ENCODE measurements at regions not wholly inside any gene's neighbourhood (a gene's known extent, or its start where the extent isn't known, plus 50 kb on each side); places are given as distances from the start of the nearest gene placed in this dataset.

GRCh38 chr16:17940584-17941364 is 395.8 kb downstream of the NPIPA8 start:
- H3K4me1 ChIP-seq: no peaks in the 10 kb centered on the region
- TF ChIP-seq POLR2AphosphoS5 (IDR thresholded peaks at IDR 0.05) (no peak), EP300 (IDR thresholded peaks at IDR 0.05) (no peak), POLR2A (IDR thresholded peaks at IDR 0.05) (no peak)
- TF ChIP-seq, protein P1, sequence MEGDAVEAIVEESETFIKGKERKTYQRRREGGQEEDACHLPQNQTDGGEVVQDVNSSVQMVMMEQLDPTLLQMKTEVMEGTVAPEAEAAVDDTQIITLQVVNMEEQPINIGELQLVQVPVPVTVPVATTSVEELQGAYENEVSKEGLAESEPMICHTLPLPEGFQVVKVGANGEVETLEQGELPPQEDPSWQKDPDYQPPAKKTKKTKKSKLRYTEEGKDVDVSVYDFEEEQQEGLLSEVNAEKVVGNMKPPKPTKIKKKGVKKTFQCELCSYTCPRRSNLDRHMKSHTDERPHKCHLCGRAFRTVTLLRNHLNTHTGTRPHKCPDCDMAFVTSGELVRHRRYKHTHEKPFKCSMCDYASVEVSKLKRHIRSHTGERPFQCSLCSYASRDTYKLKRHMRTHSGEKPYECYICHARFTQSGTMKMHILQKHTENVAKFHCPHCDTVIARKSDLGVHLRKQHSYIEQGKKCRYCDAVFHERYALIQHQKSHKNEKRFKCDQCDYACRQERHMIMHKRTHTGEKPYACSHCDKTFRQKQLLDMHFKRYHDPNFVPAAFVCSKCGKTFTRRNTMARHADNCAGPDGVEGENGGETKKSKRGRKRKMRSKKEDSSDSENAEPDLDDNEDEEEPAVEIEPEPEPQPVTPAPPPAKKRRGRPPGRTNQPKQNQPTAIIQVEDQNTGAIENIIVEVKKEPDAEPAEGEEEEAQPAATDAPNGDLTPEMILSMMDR (IDR thresholded peaks at IDR 0.05): no peak
- H3K4me3 ChIP-seq: no peak overlapping the region
- no peak overlapping the region for H3K27ac ChIP-seq
- H3K36me3 ChIP-seq: no peaks in the 10 kb centered on the region
- WGBS, 2 donors (ENCODE audit: low coverage in 1 of 2): 49 to 73% methylated on average over 8 of the region's 8 CpGs
- H3K9me3 ChIP-seq: no peaks in the 10 kb centered on the region
- no peak for ATAC-seq
- peaks cover 34% of the 10 kb centered on the region for H3K27me3 ChIP-seq

DNA sequence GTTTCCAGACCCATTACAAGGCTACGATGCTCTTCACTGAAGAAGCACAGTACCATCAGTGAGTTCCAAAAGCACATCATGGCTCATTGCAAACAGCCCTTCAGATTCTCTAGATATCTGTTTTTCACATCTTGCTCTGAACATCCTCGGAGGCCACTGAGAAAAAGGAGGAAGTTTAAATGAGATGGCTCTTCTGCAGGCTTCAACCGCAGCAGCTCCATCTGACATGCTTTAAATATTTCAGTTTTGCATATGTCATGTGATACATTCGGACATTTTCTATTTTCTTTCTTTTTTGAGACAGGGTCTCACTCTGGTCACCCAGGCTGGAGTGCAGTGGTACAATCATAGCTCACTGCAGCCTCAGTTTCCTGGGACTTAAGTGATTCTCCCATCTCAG is 396.8 kb downstream of the NPIPA8 start:
- no peaks in the 10 kb centered on the region for H3K36me3 ChIP-seq
- no peaks in the 10 kb centered on the region for H3K9me3 ChIP-seq
- peaks cover 26% of the 10 kb centered on the region for H3K27me3 ChIP-seq
- no peak overlapping the region for H3K4me3 ChIP-seq
- 82 to 87% methylated on average over 4 of the region's 4 CpGs for WGBS, 2 donors (ENCODE audit: low coverage in 1 of 2)
- TF ChIP-seq POLR2AphosphoS5 (IDR thresholded peaks at IDR 0.05) (no peak), EP300 (IDR thresholded peaks at IDR 0.05) (no peak), POLR2A (IDR thresholded peaks at IDR 0.05) (no peak)
- TF ChIP-seq, protein P1 (IDR thresholded peaks at IDR 0.05): no peak
- no peak overlapping the region for H3K27ac ChIP-seq
- no peaks in the 10 kb centered on the region for H3K4me1 ChIP-seq
- ATAC-seq: no peak

DNA sequence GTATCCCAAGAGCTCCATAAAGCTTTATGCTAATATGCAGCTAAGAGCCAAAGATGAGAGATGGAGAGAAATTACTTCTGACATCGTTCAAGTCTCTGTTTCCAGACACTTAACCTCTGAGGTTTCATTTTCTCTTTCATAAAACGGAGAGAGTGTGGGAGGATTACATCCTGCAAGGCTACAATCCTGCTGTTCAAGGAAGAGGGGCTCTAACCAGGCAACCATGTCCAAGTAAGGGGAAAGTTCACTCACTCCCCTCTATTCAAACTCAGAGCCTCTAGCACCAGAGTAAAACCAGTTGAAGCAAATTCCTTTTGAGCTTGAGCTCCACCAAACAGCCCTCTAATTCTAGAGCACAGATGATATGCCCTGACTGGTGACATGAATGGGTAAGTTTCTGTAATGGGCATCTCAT is 397.4 kb downstream of the NPIPA8 start:
- no peaks in the 10 kb centered on the region for H3K4me1 ChIP-seq
- no peaks in the 10 kb centered on the region for H3K36me3 ChIP-seq
- no peak for ATAC-seq
- TF ChIP-seq, protein P1 (IDR thresholded peaks at IDR 0.05): no peak
- peaks cover 20% of the 10 kb centered on the region for H3K27me3 ChIP-seq
- WGBS, 2 donors (ENCODE audit: low coverage in 1 of 2): 10% methylated on average over 2 of the region's 2 CpGs; no CpG with 5 or more reads in 1 of the 2 donors
- no peak overlapping the region for H3K27ac ChIP-seq
- H3K9me3 ChIP-seq: no peaks in the 10 kb centered on the region
- no peak overlapping the region for H3K4me3 ChIP-seq

GRCh38 chr16:17938546-17938945 is 398.0 kb downstream of the NPIPA8 start:
- Histone ChIP-seq H3K9me3 (no peaks in the 10 kb centered on the region), H3K27ac (no peak overlapping the region), H3K4me3 (no peak overlapping the region), H3K4me1 (no peaks in the 10 kb centered on the region), H3K36me3 (no peaks in the 10 kb centered on the region), H3K27me3 (peaks cover 15% of the 10 kb centered on the region)
- no peak for ATAC-seq
- WGBS, 2 donors (ENCODE audit: low coverage in 1 of 2): 77 to 96% methylated on average over 3 of the region's 3 CpGs
- no peak for TF ChIP-seq EP300 (IDR thresholded peaks at IDR 0.05)
- TF ChIP-seq POLR2A (IDR thresholded peaks at IDR 0.05): no peak
- TF ChIP-seq POLR2AphosphoS5 (IDR thresholded peaks at IDR 0.05): no peak

DNA sequence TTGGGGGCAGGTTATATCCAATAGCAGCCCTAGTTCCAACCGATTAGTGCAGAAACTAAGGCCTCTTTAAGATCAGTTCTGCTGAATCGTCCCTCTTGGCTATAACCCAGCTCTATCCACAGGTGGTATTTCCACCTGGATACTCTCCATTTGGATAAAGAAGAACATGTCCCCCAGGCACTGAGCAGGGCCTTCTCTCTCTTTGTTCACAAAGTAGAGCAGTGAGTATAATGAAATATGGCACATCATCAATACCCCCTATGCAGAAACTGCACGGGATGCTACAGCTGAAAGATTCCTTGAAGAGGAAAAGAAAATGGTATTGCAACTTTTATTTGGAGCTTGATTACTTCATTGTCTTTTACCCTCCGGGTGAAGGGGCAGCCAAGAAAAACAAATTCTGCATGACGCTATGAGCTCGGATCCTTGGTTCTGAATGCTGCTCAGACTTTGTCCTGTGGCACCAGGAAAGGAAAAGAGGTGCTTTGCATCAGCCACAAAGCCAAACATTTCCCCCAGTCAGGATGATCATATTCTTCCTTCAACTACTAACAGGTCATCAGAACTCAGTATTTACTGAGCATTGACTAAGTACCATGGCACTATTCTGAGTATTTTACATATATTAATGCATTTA is 399.7 kb downstream of the NPIPA8 start:
- Histone ChIP-seq H3K4me3 (no peak overlapping the region), H3K27me3 (no peaks in the 10 kb centered on the region), H3K4me1 (no peaks in the 10 kb centered on the region), H3K36me3 (no peaks in the 10 kb centered on the region), H3K9me3 (no peaks in the 10 kb centered on the region), H3K27ac (no peak overlapping the region)
- ATAC-seq: no peak
- TF ChIP-seq EP300 (IDR thresholded peaks at IDR 0.05) (no peak), POLR2A (IDR thresholded peaks at IDR 0.05) (no peak), POLR2AphosphoS5 (IDR thresholded peaks at IDR 0.05) (no peak)
- TF ChIP-seq, protein P1 (IDR thresholded peaks at IDR 0.05): no peak
- 60 to 68% methylated on average over 4 to 5 of the region's 6 CpGs for WGBS, 2 donors (ENCODE audit: low coverage in 1 of 2)

All from gastroesophageal sphincter (tissue), 4 donors.